Kidney (tissue), 13 donors: ENCODE measurements at regions not wholly inside any gene's neighbourhood (a gene's known extent, or its start where the extent isn't known, plus 50 kb on each side); places are given as distances from the start of the nearest gene placed in this dataset.

ENCODE experiments used
- DNase-seq, 5 donors: peaks; one replicate each; pipeline ENCODE4 v3.0.0-alpha.2; 2013 to 2020
- FAIRE-seq: peaks from 2 replicates; lab custom pipeline; 2012; peaks lifted over from hg19 to GRCh38; lab: Jason Lieb, UNC
- H3K27ac ChIP-seq, 2 donors: one replicate each; pipeline ENCODE4 v1.7.0; 2013; ENCODE audit warnings: low read depth in 2 of 2, low read length in 2 of 2, inconsistent platforms in 1 of 2
- H3K27me3 ChIP-seq: one replicate; pipeline ENCODE4 v1.7.1; 2013; ENCODE audit warnings: low read length, inconsistent platforms; ENCODE audit not compliant: control insufficient read depth, insufficient read depth
- H3K36me3 ChIP-seq, 3 donors: one replicate each; pipeline versions ENCODE4 v1.7.0 to v1.7.1; 2013; ENCODE audit warnings: low read length in 3 of 3, control low read depth in 1 of 3, inconsistent platforms in 1 of 3; ENCODE audit not compliant: insufficient read depth in 3 of 3, control insufficient read depth in 2 of 3
- H3K4me1 ChIP-seq, 3 donors: one replicate each; pipeline versions ENCODE4 v1.7.0 to v1.7.1; 2013; ENCODE audit warnings: low read length in 3 of 3, inconsistent platforms in 1 of 3, low read depth in 1 of 3; ENCODE audit not compliant: control insufficient read depth in 2 of 3, insufficient read depth in 2 of 3
- H3K4me3 ChIP-seq, 3 donors: one replicate each; pipeline versions ENCODE4 v1.7.0 to v1.8.1; 2013; ENCODE audit warnings: low read length in 3 of 3, control low read depth in 1 of 3, inconsistent platforms in 1 of 3
- H3K9ac ChIP-seq, 3 donors: one replicate each; pipeline versions ENCODE4 v1.7.0 to v1.7.1; 2013; ENCODE audit warnings: low read length in 3 of 3, control low read depth in 1 of 3, inconsistent platforms in 1 of 3
- H3K9me3 ChIP-seq, 3 donors: one replicate each; pipeline versions ENCODE4 v1.7.0 to v1.7.1; 2013; ENCODE audit warnings: low read length in 3 of 3, control low read depth in 1 of 3, inconsistent platforms in 1 of 3; ENCODE audit not compliant: control insufficient read depth in 2 of 3, insufficient read depth in 1 of 3
- CTCF ChIP-seq: IDR thresholded peaks from 3 replicates; pipeline ENCODE4 v1.5.1; 2012; ENCODE audit warnings: mild to moderate bottlenecking, moderate library complexity, borderline replicate concordance; ENCODE audit not compliant: insufficient read depth; ENCODE audit errors: extremely low read depth
- intact Hi-C: fragments of 100-400 bp; cut with DNase I; formaldehyde crosslinking; loops from one replicate; pipeline ENCODE4 v1.11.1; 2022
- donor health status: control.
- donor health status: control.
- donor health status: control.
- donor health status: control.
- donor health status: control.
- donor health status: DM: yes; HTN: yes; CAD: no.
- donor health status: Normal renal cell carcinoma (clear cell type).

- Histone ChIP-seq H3K4me3 (no peak overlapping the region), H3K27me3 (no peaks in the 10 kb centered on the region), H3K27ac (no peak overlapping the region), H3K9ac (no peak overlapping the region), H3K4me1 (no peaks in the 10 kb centered on the region), H3K36me3 (no peaks in the 10 kb centered on the region), H3K9me3 (no peaks in the 10 kb centered on the region)
- no peak for TF ChIP-seq CTCF
- FAIRE-seq (no peak), DNase-seq (no peak)
- intact Hi-C loops = no loop called here
Measured at GRCh38 chr20:11328839-11329238, 588.9 kb upstream of the BTBD3 start.

GRCh38 chr20:11329271-11329670, 588.4 kb upstream of the BTBD3 start:
- intact Hi-C loops = no loop called here
- Histone ChIP-seq H3K4me3 (no peak overlapping the region), H3K27ac (no peak overlapping the region), H3K27me3 (no peaks in the 10 kb centered on the region), H3K9ac (no peak overlapping the region), H3K9me3 (no peaks in the 10 kb centered on the region), H3K4me1 (no peaks in the 10 kb centered on the region), H3K36me3 (no peaks in the 10 kb centered on the region)
- peak in 2 of 5 donors; percentile 13 to 19 for DNase-seq
- FAIRE-seq = no peak
- TF ChIP-seq CTCF = no peak

- Histone ChIP-seq H3K27ac (no peak overlapping the region), H3K36me3 (no peaks in the 10 kb centered on the region), H3K27me3 (no peaks in the 10 kb centered on the region), H3K9me3 (no peaks in the 10 kb centered on the region), H3K4me3 (no peak overlapping the region), H3K9ac (no peak overlapping the region), H3K4me1 (no peaks in the 10 kb centered on the region)
- TF ChIP-seq CTCF = no peak
- no peak for DNase-seq
- intact Hi-C loops = no loop called here
- no peak for FAIRE-seq
Measured at GRCh38 chr20:11331096-11331495, 586.6 kb upstream of the BTBD3 start.

GRCh38 chr20:11332381-11332780, 585.3 kb upstream of the BTBD3 start:
- H3K36me3 ChIP-seq = no peaks in the 10 kb centered on the region
- H3K4me3 ChIP-seq = no peak overlapping the region
- TF ChIP-seq CTCF = no peak
- H3K27me3 ChIP-seq = no peaks in the 10 kb centered on the region
- no peak for DNase-seq
- H3K4me1 ChIP-seq = no peaks in the 10 kb centered on the region
- H3K27ac ChIP-seq = no peak overlapping the region
- intact Hi-C loops = no loop called here
- H3K9ac ChIP-seq = no peak overlapping the region
- FAIRE-seq = no peak
- no peaks in the 10 kb centered on the region for H3K9me3 ChIP-seq
